GM12878 (cell line): ENCODE measurements at regions not wholly inside any gene's neighbourhood (a gene's known extent, or its start where the extent isn't known, plus 50 kb on each side); places are given as distances from the start of the nearest gene placed in this dataset.

Source experiments
- ATAC-seq: fragments of 200-7000 bp; cut with Tn5 transposase; 3 replicates; pipeline ENCODE4 v1.9.1; 2020; ENCODE audit warnings: mild to moderate bottlenecking, moderate library complexity
- BruUV-seq: library from RNA; stranded (reverse); fragments of 400-500 nt; replicated peaks from 2 replicates; lab custom pipeline; 2021; lab: Mats Ljungman, UMichigan
- CTCF ChIA-PET: fragments of 300-600 bp; sonication (Branson Sonifier 250); formaldehyde crosslinking; extraction: SDS; loops from one replicate; lab custom pipeline; 2021; ENCODE audit warnings: inconsistent platforms; lab: Yijun Ruan, JAX
- POLR2A ChIA-PET: fragments of 350-600 bp; formaldehyde crosslinking; extraction: SDS; loops from one replicate; lab custom pipeline; 2021; ENCODE audit warnings: inconsistent platforms; lab: Charles Lee
- RAD21 ChIA-PET: fragments of 300-600 bp; sonication (Branson Sonifier 250); formaldehyde crosslinking; loops from one replicate; lab custom pipeline; 2023; ENCODE audit warnings: antibody characterized with exemption; ENCODE audit not compliant: unreplicated experiment; lab: Charles Lee
- SMC1A ChIA-PET: fragments of 300-600 bp; sonication (Branson Sonifier 250); formaldehyde crosslinking; loops from one replicate; lab custom pipeline; 2023; ENCODE audit not compliant: unreplicated experiment, uncharacterized antibody; lab: Charles Lee
- DNase-seq: peaks from one replicate; pipeline ENCODE4 v3.0.0-alpha.2; 2011; ENCODE audit warnings: low read depth, low spot score
- FAIRE-seq: peaks from 3 replicates; lab custom pipeline; 2011; peaks lifted over from hg19 to GRCh38; lab: Jason Lieb, UNC
- H2AFZ ChIP-seq: 2 replicates; pipeline ENCODE4 v1.6.0; 2011; ENCODE audit warnings: low read depth, low read length, control low read depth; ENCODE audit not compliant: control insufficient read depth
- H3K27ac ChIP-seq: 2 replicates; pipeline ENCODE4 v1.5.1; 2011; ENCODE audit warnings: control low read depth; ENCODE audit not compliant: control insufficient read depth, insufficient read depth
- H3K27me3 ChIP-seq, 2 experiments: replicated peaks in 1 of 2; 2 replicates each; pipeline versions ENCODE4 v1.6.0 to v1.6.1; 2011; ENCODE audit warnings: low read length in 1 of 2; ENCODE audit not compliant: control insufficient read depth in 2 of 2, insufficient read depth in 2 of 2
- H3K36me3 ChIP-seq, 2 experiments: 2 replicates each; pipeline ENCODE4 v1.5.1; 2011; ENCODE audit warnings: low read length in 1 of 2; ENCODE audit not compliant: control insufficient read depth in 2 of 2, insufficient read depth in 2 of 2
- H3K4me1 ChIP-seq: 2 replicates; pipeline ENCODE4 v1.6.1; 2011; ENCODE audit warnings: mild to moderate bottlenecking, low read length, moderate library complexity, mixed read lengths; ENCODE audit not compliant: control insufficient read depth, insufficient read depth
- H3K4me2 ChIP-seq: 2 replicates; pipeline ENCODE4 v1.6.0; 2011; ENCODE audit warnings: control low read depth; ENCODE audit not compliant: control insufficient read depth, insufficient read depth
- H3K4me3 ChIP-seq: fragments of 200-600 bp; sonication (generic); 2 replicates; pipeline ENCODE4 v1.5.1; 2016
- H3K79me2 ChIP-seq: 2 replicates; pipeline ENCODE4 v1.6.0; 2011; ENCODE audit warnings: low read length; ENCODE audit not compliant: control insufficient read depth, insufficient read depth
- H3K9ac ChIP-seq: 2 replicates; pipeline ENCODE4 v1.8.0; 2011; ENCODE audit warnings: low read length, control low read depth, mixed read lengths; ENCODE audit not compliant: control insufficient read depth, insufficient read depth
- H3K9me3 ChIP-seq: replicated peaks from 3 replicates; pipeline ENCODE4 v1.5.1; 2011; ENCODE audit warnings: mild to moderate bottlenecking, low read length; ENCODE audit not compliant: control insufficient read depth, insufficient read depth
- H4K20me1 ChIP-seq: 2 replicates; pipeline ENCODE4 v1.6.0; 2011; ENCODE audit not compliant: control insufficient read depth, insufficient read depth
- EP300 ChIP-seq, 2 experiments: fragments of 150-350 bp in 1 of 2; IDR thresholded peaks; 2 replicates each; pipeline ENCODE4 v1.6.1; 2011 to 2012; ENCODE audit warnings: low read depth in 2 of 2, low read length in 2 of 2, borderline replicate concordance in 1 of 2, improper control_type of control experiment in 1 of 2, inconsistent platforms in 1 of 2; ENCODE audit not compliant: control insufficient read depth in 1 of 2
- IRF4 ChIP-seq: IDR thresholded peaks from 2 replicates; pipeline ENCODE4 v1.6.1; 2011; ENCODE audit warnings: low read depth, low read length
- KDM1A ChIP-seq: fragments of 200-600 bp; sonication (generic); IDR thresholded peaks from 2 replicates; pipeline ENCODE4 v1.6.1; 2016; ENCODE audit warnings: borderline replicate concordance
- NFYB ChIP-seq: IDR thresholded peaks from 2 replicates; pipeline ENCODE4 v1.6.1; 2011; ENCODE audit warnings: low read depth, mild to moderate bottlenecking, low read length, improper control_type of control experiment, moderate library complexity; ENCODE audit not compliant: insufficient read depth
- NR2C1 ChIP-seq: fragments of 450-650 bp; IDR thresholded peaks from 2 replicates; pipeline ENCODE4 v1.6.1; 2017; ENCODE audit warnings: antibody characterized with exemption, mild to moderate bottlenecking, moderate library complexity
- NRF1 ChIP-seq: conservative IDR thresholded peaks from 2 replicates; pipeline ENCODE4 v1.6.1; 2011; ENCODE audit warnings: mild to moderate bottlenecking, low read depth, low read length, improper control_type of control experiment
- WGBS: methylation state at CpG from one replicate; pipeline ENCODE4 v1.1.6; 2016; ENCODE audit warnings: low lambda C conversion rate; ENCODE audit not compliant: insufficient replicate concordance, insufficient coverage; ENCODE audit errors: missing lambda C conversion rate; 5-methylcytosine and 5-hydroxymethylcytosine counted together
- in situ Hi-C: fragments of 300-500 bp; cut with MboI; formaldehyde crosslinking; loops from 9 replicates; pipeline ENCODE4 v1.14.3; 2018; ENCODE audit warnings: mixed read lengths
- intact Hi-C: fragments of 100-400 bp; cut with micrococcal nuclease; formaldehyde crosslinking; loops from one replicate; pipeline ENCODE4 v1.14.2; 2022; ENCODE audit not compliant: unreplicated experiment
- TF ChIP-seq, protein P1 (sequence below): fragments of 450-650 bp; IDR thresholded peaks from 2 replicates; pipeline ENCODE4 v1.6.1; 2017; ENCODE audit warnings: mild to moderate bottlenecking, moderate library complexity
- TF ChIP-seq, protein P2 (sequence below): fragments of 450-650 bp; IDR thresholded peaks from 2 replicates; pipeline ENCODE4 v1.6.1; 2016; ENCODE audit warnings: mild to moderate bottlenecking

DNA sequence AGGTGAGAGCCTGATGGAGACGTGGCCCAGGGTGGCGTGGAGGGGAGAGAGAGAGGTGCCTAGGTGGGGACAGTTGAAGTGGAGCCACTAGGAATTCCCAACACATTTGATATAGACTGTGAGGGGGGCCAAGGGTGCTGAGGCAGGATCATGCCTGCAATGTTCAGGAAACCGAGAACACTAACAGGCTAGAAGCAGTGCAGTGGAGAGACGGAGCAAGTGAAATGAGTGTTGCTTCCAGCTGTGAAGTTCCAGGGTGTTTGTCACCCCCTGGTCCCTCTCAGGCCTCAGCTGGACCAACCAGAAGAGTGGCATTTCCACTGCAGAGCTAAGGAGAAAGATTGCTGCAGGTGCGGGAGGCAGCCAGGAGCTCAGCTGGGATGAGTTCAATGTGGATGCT, 127.1 kb downstream of the RIPK4 start:
- ATAC-seq (no peak), DNase-seq (no peak)
- POLR2A ChIA-PET: interaction anchor here (0.5 kb wide), 1 partner anchor 546 kb away, joined by 3 read pairs; no protein-coding TSS in a partner anchor
- H3K4me1 ChIP-seq: no peaks in the 10 kb centered on the region
- H3K27ac ChIP-seq: no peak overlapping the region
- intact Hi-C loops: no loop called here
- H3K4me2 ChIP-seq: no peak overlapping the region
- SMC1A ChIA-PET: interaction anchor here (1.5 kb wide), 2 partner anchors 11 to 25 kb away, joined by 3 to 5 read pairs; no protein-coding TSS in a partner anchor
- no peak for TF ChIP-seq NRF1
- TF ChIP-seq KDM1A: no peak
- TF ChIP-seq NR2C1: no peak
- TF ChIP-seq, protein P1, sequence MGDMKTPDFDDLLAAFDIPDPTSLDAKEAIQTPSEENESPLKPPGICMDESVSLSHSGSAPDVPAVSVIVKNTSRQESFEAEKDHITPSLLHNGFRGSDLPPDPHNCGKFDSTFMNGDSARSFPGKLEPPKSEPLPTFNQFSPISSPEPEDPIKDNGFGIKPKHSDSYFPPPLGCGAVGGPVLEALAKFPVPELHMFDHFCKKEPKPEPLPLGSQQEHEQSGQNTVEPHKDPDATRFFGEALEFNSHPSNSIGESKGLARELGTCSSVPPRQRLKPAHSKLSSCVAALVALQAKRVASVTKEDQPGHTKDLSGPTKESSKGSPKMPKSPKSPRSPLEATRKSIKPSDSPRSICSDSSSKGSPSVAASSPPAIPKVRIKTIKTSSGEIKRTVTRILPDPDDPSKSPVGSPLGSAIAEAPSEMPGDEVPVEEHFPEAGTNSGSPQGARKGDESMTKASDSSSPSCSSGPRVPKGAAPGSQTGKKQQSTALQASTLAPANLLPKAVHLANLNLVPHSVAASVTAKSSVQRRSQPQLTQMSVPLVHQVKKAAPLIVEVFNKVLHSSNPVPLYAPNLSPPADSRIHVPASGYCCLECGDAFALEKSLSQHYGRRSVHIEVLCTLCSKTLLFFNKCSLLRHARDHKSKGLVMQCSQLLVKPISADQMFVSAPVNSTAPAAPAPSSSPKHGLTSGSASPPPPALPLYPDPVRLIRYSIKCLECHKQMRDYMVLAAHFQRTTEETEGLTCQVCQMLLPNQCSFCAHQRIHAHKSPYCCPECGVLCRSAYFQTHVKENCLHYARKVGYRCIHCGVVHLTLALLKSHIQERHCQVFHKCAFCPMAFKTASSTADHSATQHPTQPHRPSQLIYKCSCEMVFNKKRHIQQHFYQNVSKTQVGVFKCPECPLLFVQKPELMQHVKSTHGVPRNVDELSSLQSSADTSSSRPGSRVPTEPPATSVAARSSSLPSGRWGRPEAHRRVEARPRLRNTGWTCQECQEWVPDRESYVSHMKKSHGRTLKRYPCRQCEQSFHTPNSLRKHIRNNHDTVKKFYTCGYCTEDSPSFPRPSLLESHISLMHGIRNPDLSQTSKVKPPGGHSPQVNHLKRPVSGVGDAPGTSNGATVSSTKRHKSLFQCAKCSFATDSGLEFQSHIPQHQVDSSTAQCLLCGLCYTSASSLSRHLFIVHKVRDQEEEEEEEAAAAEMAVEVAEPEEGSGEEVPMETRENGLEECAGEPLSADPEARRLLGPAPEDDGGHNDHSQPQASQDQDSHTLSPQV: no peak
- no peak for TF ChIP-seq NFYB
- TF ChIP-seq, protein P2, sequence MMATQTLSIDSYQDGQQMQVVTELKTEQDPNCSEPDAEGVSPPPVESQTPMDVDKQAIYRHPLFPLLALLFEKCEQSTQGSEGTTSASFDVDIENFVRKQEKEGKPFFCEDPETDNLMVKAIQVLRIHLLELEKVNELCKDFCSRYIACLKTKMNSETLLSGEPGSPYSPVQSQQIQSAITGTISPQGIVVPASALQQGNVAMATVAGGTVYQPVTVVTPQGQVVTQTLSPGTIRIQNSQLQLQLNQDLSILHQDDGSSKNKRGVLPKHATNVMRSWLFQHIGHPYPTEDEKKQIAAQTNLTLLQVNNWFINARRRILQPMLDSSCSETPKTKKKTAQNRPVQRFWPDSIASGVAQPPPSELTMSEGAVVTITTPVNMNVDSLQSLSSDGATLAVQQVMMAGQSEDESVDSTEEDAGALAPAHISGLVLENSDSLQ: no peak
- no peak for TF ChIP-seq EP300 (IDR thresholded peaks at IDR 0.05; ENCODE audit: borderline replicate concordance in 1 of 2, control insufficient read depth in 1 of 2, low read depth in 2 of 2, low read length in 2 of 2)
- no peak for TF ChIP-seq IRF4
- TF ChIP-seq, all 136 proteins: peak for 0
- no peak overlapping the region for H3K4me3 ChIP-seq
- H3K9ac ChIP-seq: no peak overlapping the region
- no peak for FAIRE-seq
- in situ Hi-C loops: no loop called here
- H3K36me3 ChIP-seq: no peaks in the 10 kb centered on the region
- ChIA-PET CTCF (interaction anchor here (1.1 kb wide), 1 partner anchor 10 kb away, joined by 3 read pairs; no protein-coding TSS in a partner anchor), RAD21 (no interaction called here)
- BruUV-seq: no TSS peak
- no peak overlapping the region for H2AFZ ChIP-seq
- no peaks in the 10 kb centered on the region for H3K79me2 ChIP-seq
- H3K9me3 ChIP-seq: no peaks in the 10 kb centered on the region; the same call in 2 of the 3 replicates
- H4K20me1 ChIP-seq: no peaks in the 10 kb centered on the region
- 31% methylated on average over 5 of the region's 5 CpGs for WGBS
- no peaks in the 10 kb centered on the region for H3K27me3 ChIP-seq
